Immature natural killer cell (primary cell): ENCODE measurements at regions not wholly inside any gene's neighbourhood (a gene's known extent, or its start where the extent isn't known, plus 50 kb on each side); places are given as distances from the start of the nearest gene placed in this dataset.

ENCODE experiments used
- DNase-seq, 3 donors: peaks; one replicate each; pipeline ENCODE4 v3.0.0; 2022; ENCODE audit warnings: mixed read lengths in 1 of 3
- H3K27ac Mint-ChIP-seq, 6 donors: one replicate each; pipeline ENCODE4 v1.8.0; 2020; ENCODE audit warnings: mixed read lengths in 6 of 6, mild to moderate bottlenecking in 5 of 6, inconsistent platforms in 4 of 6, moderate library complexity in 3 of 6
- H3K27me3 Mint-ChIP-seq, 3 donors: one replicate each; pipeline ENCODE4 v1.8.0; 2020 to 2021; ENCODE audit warnings: low read depth in 3 of 3, mild to moderate bottlenecking in 3 of 3, mixed read lengths in 3 of 3, moderate library complexity in 3 of 3, inconsistent platforms in 1 of 3
- H3K36me3 Mint-ChIP-seq, 3 donors: one replicate each; pipeline ENCODE4 v1.8.0; 2020; ENCODE audit warnings: mixed read lengths in 3 of 3, inconsistent platforms in 2 of 3, mild to moderate bottlenecking in 2 of 3
- H3K4me1 Mint-ChIP-seq, 2 donors: one replicate each; pipeline ENCODE4 v1.8.0; 2020; ENCODE audit warnings: inconsistent platforms in 2 of 2, mild to moderate bottlenecking in 2 of 2, mixed read lengths in 2 of 2, moderate library complexity in 1 of 2
- H3K4me3 Mint-ChIP-seq, 5 donors: one replicate each; pipeline ENCODE4 v1.8.0; 2020; ENCODE audit warnings: mild to moderate bottlenecking in 5 of 5, mixed read lengths in 5 of 5, inconsistent platforms in 3 of 5, moderate library complexity in 3 of 5
- H3K9me3 Mint-ChIP-seq, 6 donors: one replicate each; pipeline ENCODE4 v1.8.0; 2020; ENCODE audit warnings: mild to moderate bottlenecking in 6 of 6, mixed read lengths in 6 of 6, inconsistent platforms in 4 of 6, moderate library complexity in 3 of 6

- no peak overlapping the region for H3K4me3 Mint-ChIP-seq
- no peaks in the 10 kb centered on the region for H3K27me3 Mint-ChIP-seq
- peaks cover 0 to 3% (median 0%) of the 10 kb centered on the region in 3 donors for H3K36me3 Mint-ChIP-seq
- no peak overlapping the region for H3K27ac Mint-ChIP-seq
- H3K9me3 Mint-ChIP-seq = peaks cover 0 to 2% (median 0%) of the 10 kb centered on the region in 6 donors
- H3K4me1 Mint-ChIP-seq = peaks cover 15 to 17% of the 10 kb centered on the region in 2 donors
- DNase-seq = no peak
Measured at GRCh38 chr6:105804424-105804823, 281.7 kb upstream of the PRDM1 start.

- peaks cover 11 to 13% of the 10 kb centered on the region in 2 donors for H3K4me1 Mint-ChIP-seq
- H3K27ac Mint-ChIP-seq = no peak overlapping the region
- peaks cover 0 to 2% (median 0%) of the 10 kb centered on the region in 6 donors for H3K9me3 Mint-ChIP-seq
Measured at GRCh38 chr6:105804000-105804399, 282.1 kb upstream of the PRDM1 start.

GRCh38 chr6:105803442-105803841 lies 282.7 kb upstream of the PRDM1 start:
- Mint-ChIP-seq H3K4me1 (peaks cover 5 to 7% of the 10 kb centered on the region in 2 donors), H3K4me3 (no peak overlapping the region), H3K27ac (no peak overlapping the region), H3K9me3 (peaks cover 0 to 2% (median 0%) of the 10 kb centered on the region in 6 donors), H3K27me3 (no peaks in the 10 kb centered on the region), H3K36me3 (peaks cover 0 to 3% (median 0%) of the 10 kb centered on the region in 3 donors)
- no peak for DNase-seq

More at GRCh38 chr6:105804000-105804399, 282.1 kb upstream of the PRDM1 start:
- no peaks in the 10 kb centered on the region for H3K27me3 Mint-ChIP-seq
- H3K4me3 Mint-ChIP-seq = no peak overlapping the region
- peaks cover 0 to 3% (median 0%) of the 10 kb centered on the region in 3 donors for H3K36me3 Mint-ChIP-seq
- DNase-seq = no peak

GRCh38 chr6:105802703-105803102 lies 283.4 kb upstream of the PRDM1 start:
- Mint-ChIP-seq H3K27me3 (no peaks in the 10 kb centered on the region), H3K4me3 (no peak overlapping the region), H3K4me1 (no peaks in the 10 kb centered on the region), H3K27ac (no peak overlapping the region), H3K9me3 (peaks cover 0 to 1% (median 0%) of the 10 kb centered on the region in 6 donors), H3K36me3 (peaks cover 0 to 3% (median 0%) of the 10 kb centered on the region in 3 donors)
- DNase-seq = no peak

- Mint-ChIP-seq H3K4me1 (no peaks in the 10 kb centered on the region), H3K4me3 (no peak overlapping the region), H3K36me3 (peaks cover 0 to 3% (median 0%) of the 10 kb centered on the region in 3 donors), H3K9me3 (no peaks in the 10 kb centered on the region), H3K27ac (no peak overlapping the region), H3K27me3 (no peaks in the 10 kb centered on the region)
- no peak for DNase-seq
Measured at GRCh38 chr6:105800871-105801270, 285.3 kb upstream of the PRDM1 start.

- H3K27me3 Mint-ChIP-seq = no peaks in the 10 kb centered on the region
- no peaks in the 10 kb centered on the region for H3K9me3 Mint-ChIP-seq
- H3K4me1 Mint-ChIP-seq = no peaks in the 10 kb centered on the region
- peaks cover 0 to 3% (median 0%) of the 10 kb centered on the region in 3 donors for H3K36me3 Mint-ChIP-seq
- DNase-seq = no peak
- H3K27ac Mint-ChIP-seq = no peak overlapping the region
- no peak overlapping the region for H3K4me3 Mint-ChIP-seq
Measured at GRCh38 chr6:105800398-105800797, 285.7 kb upstream of the PRDM1 start.

- no peak overlapping the region for H3K4me3 Mint-ChIP-seq
- H3K27ac Mint-ChIP-seq = no peak overlapping the region
- H3K4me1 Mint-ChIP-seq = no peaks in the 10 kb centered on the region
- no peaks in the 10 kb centered on the region for H3K9me3 Mint-ChIP-seq
- peaks cover 0 to 3% (median 0%) of the 10 kb centered on the region in 3 donors for H3K36me3 Mint-ChIP-seq
- no peak for DNase-seq
- H3K27me3 Mint-ChIP-seq = no peaks in the 10 kb centered on the region
Measured at GRCh38 chr6:105799056-105799455, 287.1 kb upstream of the PRDM1 start.

GRCh38 chr6:105797983-105798453 lies 288.1 kb upstream of the PRDM1 start:
- no peaks in the 10 kb centered on the region for H3K27me3 Mint-ChIP-seq
- H3K9me3 Mint-ChIP-seq = no peaks in the 10 kb centered on the region
- no peak overlapping the region for H3K27ac Mint-ChIP-seq
- H3K36me3 Mint-ChIP-seq = peaks cover 0 to 3% (median 0%) of the 10 kb centered on the region in 3 donors
- no peak for DNase-seq
- H3K4me3 Mint-ChIP-seq = no peak overlapping the region
- H3K4me1 Mint-ChIP-seq = peaks cover 0 to 5% of the 10 kb centered on the region in 2 donors

GRCh38 chr6:105797286-105797979 lies 288.7 kb upstream of the PRDM1 start:
- peaks cover 0 to 3% (median 0%) of the 10 kb centered on the region in 3 donors for H3K36me3 Mint-ChIP-seq
- H3K9me3 Mint-ChIP-seq = no peaks in the 10 kb centered on the region
- no peak for DNase-seq
- peaks cover 0 to 7% of the 10 kb centered on the region in 2 donors for H3K4me1 Mint-ChIP-seq
- H3K27me3 Mint-ChIP-seq = no peaks in the 10 kb centered on the region
- no peak overlapping the region for H3K27ac Mint-ChIP-seq
- H3K4me3 Mint-ChIP-seq = no peak overlapping the region

- H3K27ac Mint-ChIP-seq = no peak overlapping the region
- H3K36me3 Mint-ChIP-seq = peaks cover 0 to 3% (median 0%) of the 10 kb centered on the region in 3 donors
- no peaks in the 10 kb centered on the region for H3K27me3 Mint-ChIP-seq
- H3K9me3 Mint-ChIP-seq = no peaks in the 10 kb centered on the region
- H3K4me3 Mint-ChIP-seq = no peak overlapping the region
- H3K4me1 Mint-ChIP-seq = peaks cover 0 to 15% of the 10 kb centered on the region in 2 donors
- DNase-seq = no peak
Measured at GRCh38 chr6:105795913-105796517, 290.1 kb upstream of the PRDM1 start.

GRCh38 chr6:105795366-105795765 lies 290.8 kb upstream of the PRDM1 start:
- peaks cover 0 to 3% (median 0%) of the 10 kb centered on the region in 3 donors for H3K36me3 Mint-ChIP-seq
- H3K9me3 Mint-ChIP-seq = no peaks in the 10 kb centered on the region
- H3K4me1 Mint-ChIP-seq = peaks cover 0 to 15% of the 10 kb centered on the region in 2 donors
- no peak overlapping the region for H3K27ac Mint-ChIP-seq
- no peak for DNase-seq
- H3K27me3 Mint-ChIP-seq = no peaks in the 10 kb centered on the region
- no peak overlapping the region for H3K4me3 Mint-ChIP-seq

GRCh38 chr6:105794870-105795269 lies 291.3 kb upstream of the PRDM1 start:
- Mint-ChIP-seq H3K27ac (no peak overlapping the region), H3K9me3 (no peaks in the 10 kb centered on the region), H3K36me3 (peaks cover 0 to 1% (median 0%) of the 10 kb centered on the region in 3 donors), H3K4me3 (no peak overlapping the region), H3K27me3 (no peaks in the 10 kb centered on the region), H3K4me1 (peaks cover 0 to 15% of the 10 kb centered on the region in 2 donors)
- DNase-seq = no peak

- peaks cover 0 to 15% of the 10 kb centered on the region in 2 donors for H3K4me1 Mint-ChIP-seq
- no peak overlapping the region for H3K27ac Mint-ChIP-seq
- H3K27me3 Mint-ChIP-seq = no peaks in the 10 kb centered on the region
- H3K9me3 Mint-ChIP-seq = no peaks in the 10 kb centered on the region
- no peak for DNase-seq
- no peak overlapping the region for H3K4me3 Mint-ChIP-seq
- no peaks in the 10 kb centered on the region for H3K36me3 Mint-ChIP-seq
Measured at GRCh38 chr6:105794239-105794638, 291.9 kb upstream of the PRDM1 start.

- Mint-ChIP-seq H3K4me3 (no peak overlapping the region), H3K27me3 (no peaks in the 10 kb centered on the region), H3K9me3 (no peaks in the 10 kb centered on the region), H3K4me1 (peaks cover 0 to 15% of the 10 kb centered on the region in 2 donors), H3K36me3 (no peaks in the 10 kb centered on the region), H3K27ac (peak overlapping the region in 1 of 6 donors; percentile 25)
- peak; percentile 5 to 14 (median 9) for DNase-seq
Measured at GRCh38 chr6:105793130-105793529, 293.0 kb upstream of the PRDM1 start.
